Fibroblast of skin of back (primary cell): ENCODE measurements at regions not wholly inside any gene's neighbourhood (a gene's known extent, or its start where the extent isn't known, plus 50 kb on each side); places are given as distances from the start of the nearest gene placed in this dataset.

ENCODE experiments used
- DNase-seq: peaks from one replicate; pipeline ENCODE4 v3.0.0-alpha.2; 2013

DNA sequence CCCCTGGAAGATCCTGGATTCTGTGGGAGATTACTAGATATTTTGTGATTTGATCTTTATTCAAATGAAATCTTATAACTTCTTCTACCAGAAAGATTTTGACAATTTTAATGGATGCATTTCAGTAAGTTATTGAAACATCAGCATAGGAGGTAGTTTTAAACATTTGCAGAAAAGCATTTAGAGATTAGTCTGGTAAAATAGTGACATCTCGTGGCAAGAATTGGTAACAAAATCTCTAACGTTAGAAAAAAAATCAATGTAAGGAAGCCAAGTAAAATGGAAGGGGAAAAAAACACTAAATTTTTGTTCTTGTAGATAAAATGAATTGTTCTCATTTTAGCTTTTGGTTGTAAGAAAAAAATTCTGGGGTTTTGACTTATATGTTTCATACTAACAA lies 73.3 kb downstream of the TASL start:
- peak; percentile 30 for DNase-seq

DNA sequence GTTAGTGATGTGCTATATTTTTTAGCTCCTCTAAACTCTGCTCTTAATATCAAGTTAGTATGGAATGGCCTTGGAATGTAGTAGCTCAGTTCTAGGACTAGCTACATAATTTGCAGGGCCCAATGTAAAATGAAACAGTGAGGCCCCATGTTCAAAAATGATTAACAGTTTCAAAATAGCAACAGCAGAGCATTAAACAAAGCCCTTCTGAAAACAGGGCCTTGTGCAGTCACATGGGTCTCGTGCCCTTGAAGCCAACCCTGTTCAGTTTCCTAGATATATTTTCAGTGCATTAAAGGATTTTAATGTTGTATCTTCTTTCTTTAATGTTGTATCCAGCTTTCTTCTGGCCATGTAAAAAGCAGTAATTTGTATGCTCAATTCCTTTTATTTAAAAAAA lies 82.1 kb downstream of the TASL start:
- no peak for DNase-seq

DNA sequence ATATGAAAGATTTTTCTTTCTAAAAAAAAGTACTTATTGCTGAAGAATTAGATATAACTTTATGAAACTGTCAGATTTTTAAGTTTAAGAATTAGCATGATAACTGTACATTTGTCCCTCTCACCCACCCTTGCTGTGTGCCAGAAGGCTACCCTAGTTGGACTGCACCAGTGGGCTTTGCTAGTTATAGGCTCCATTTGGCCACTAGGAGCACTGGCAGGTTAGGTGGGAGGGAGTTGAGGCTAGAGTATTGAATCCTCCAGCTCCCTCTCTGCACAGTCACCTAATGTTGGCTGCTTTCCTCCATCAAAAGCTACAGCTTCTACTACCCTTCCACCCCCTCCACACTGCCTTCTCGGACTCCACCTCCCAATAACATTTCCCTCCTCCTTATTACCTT lies 84.2 kb downstream of the TASL start:
- no peak for DNase-seq

GRCh38 chrX:30489323-30489722 lies 88.2 kb downstream of the TASL start:
- no peak for DNase-seq

GRCh38 chrX:30488092-30488491 lies 89.5 kb downstream of the TASL start:
- DNase-seq, result no peak

DNA sequence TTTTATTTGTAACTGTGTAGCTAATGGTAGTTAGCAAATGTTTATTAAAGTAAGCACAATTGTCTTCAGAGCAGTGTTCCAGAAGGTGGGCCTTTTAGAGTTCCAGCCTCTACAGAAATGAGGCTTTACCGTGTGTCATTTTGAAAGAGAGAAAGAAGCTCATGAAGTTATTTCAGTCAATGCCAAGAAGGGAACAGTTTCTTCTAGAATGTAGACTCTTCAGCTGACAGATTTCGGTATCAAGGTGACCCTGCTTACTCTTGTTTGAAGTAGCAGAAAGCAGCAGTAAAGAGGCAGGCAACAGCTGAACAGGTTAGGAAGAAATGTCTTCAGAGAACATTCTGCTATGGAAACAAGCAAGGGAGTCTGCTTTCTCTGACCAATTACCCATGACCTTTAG lies 93.6 kb downstream of the TASL start:
- no peak for DNase-seq

- DNase-seq, result peak; percentile 5
Measured at GRCh38 chrX:30468471-30468870, 109.1 kb downstream of the TASL start.
